SU-DHL-6 (cell line): ENCODE measurements at regions not wholly inside any gene's neighbourhood (a gene's known extent, or its start where the extent isn't known, plus 50 kb on each side); places are given as distances from the start of the nearest gene placed in this dataset.

Experiments
- H2AFZ ChIP-seq: fragments of 200-600 bp; sonication (generic); 2 replicates; pipeline ENCODE4 v1.6.1; 2014; ENCODE audit warnings: low read depth, mild to moderate bottlenecking, moderate library complexity, mixed read lengths, antibody characterized with exemption, low read length; ENCODE audit not compliant: severe bottlenecking
- H3F3A ChIP-seq: fragments of 200-600 bp; shearing (Covaris generic); 2 replicates; pipeline ENCODE4 v1.6.0; 2016; ENCODE audit warnings: antibody characterized with exemption, mild to moderate bottlenecking; ENCODE audit not compliant: insufficient read depth
- H3K27ac ChIP-seq: fragments of 200-600 bp; sonication (generic); 2 replicates; pipeline ENCODE4 v1.5.1; 2016; ENCODE audit warnings: low read depth, mild to moderate bottlenecking, low read length, moderate library complexity, mixed read lengths
- H3K27me3 ChIP-seq: fragments of 200-600 bp; sonication (generic), shearing (Covaris generic); 2 replicates; pipeline ENCODE4 v1.6.0; 2014; ENCODE audit warnings: mild to moderate bottlenecking, low read length
- H3K36me3 ChIP-seq: fragments of 200-600 bp; sonication (generic); 2 replicates; pipeline ENCODE4 v1.6.1; 2014; ENCODE audit warnings: mild to moderate bottlenecking, low read length, mixed read lengths
- H3K4me2 ChIP-seq: fragments of 300-600, 200-600 bp; shearing (Covaris generic), sonication (generic); 2 replicates; pipeline ENCODE4 v1.6.0; 2014; ENCODE audit warnings: low read length, low read depth, mild to moderate bottlenecking; ENCODE audit not compliant: poor library complexity, severe bottlenecking
- H3K4me3 ChIP-seq: fragments of 200-600 bp; sonication (generic); 2 replicates; pipeline ENCODE4 v1.5.1; 2014; ENCODE audit warnings: antibody characterized with exemption, low read length, mild to moderate bottlenecking, mixed read lengths; ENCODE audit not compliant: insufficient read depth, poor library complexity, severe bottlenecking
- H3K79me2 ChIP-seq: fragments of 200-600 bp; sonication (generic); 2 replicates; pipeline ENCODE4 v1.6.1; 2014; ENCODE audit warnings: mild to moderate bottlenecking, low read length, moderate library complexity; ENCODE audit not compliant: insufficient read depth
- H3K9ac ChIP-seq: fragments of 200-600 bp; sonication (generic); 2 replicates; pipeline ENCODE4 v1.7.0; 2014; ENCODE audit warnings: mild to moderate bottlenecking, low read length
- H3K9me2 ChIP-seq: fragments of 200-600 bp; sonication (generic); replicated peaks from 2 replicates; pipeline ENCODE4 v1.6.1; 2014; ENCODE audit warnings: low read length; ENCODE audit not compliant: insufficient read depth
- H3K9me3 ChIP-seq: fragments of 200-600 bp; sonication (generic); 2 replicates; pipeline ENCODE4 v1.6.1; 2014; ENCODE audit warnings: low read length, mixed read lengths; ENCODE audit not compliant: insufficient read depth
- H4K20me1 ChIP-seq: fragments of 200-600 bp; sonication (generic); 2 replicates; pipeline ENCODE4 v1.6.1; 2014; ENCODE audit warnings: low read depth, mild to moderate bottlenecking, antibody characterized with exemption, low read length, moderate library complexity, mixed read lengths
- EZH2phosphoT487 ChIP-seq: fragments of 200-600 bp; sonication (generic), shearing (Covaris generic); conservative IDR thresholded peaks from 2 replicates; pipeline ENCODE4 v1.6.1; 2018; ENCODE audit warnings: mild to moderate bottlenecking, antibody characterized with exemption, low read length, moderate library complexity, mixed read lengths
- TF ChIP-seq, protein P1 (sequence below): fragments of 200-600 bp; sonication (generic); IDR thresholded peaks from one replicate; pipeline ENCODE4 v1.5.1; 2017; ENCODE audit warnings: antibody characterized with exemption, mild to moderate bottlenecking, low read length, moderate library complexity; ENCODE audit not compliant: insufficient read depth, poor library complexity, severe bottlenecking

DNA sequence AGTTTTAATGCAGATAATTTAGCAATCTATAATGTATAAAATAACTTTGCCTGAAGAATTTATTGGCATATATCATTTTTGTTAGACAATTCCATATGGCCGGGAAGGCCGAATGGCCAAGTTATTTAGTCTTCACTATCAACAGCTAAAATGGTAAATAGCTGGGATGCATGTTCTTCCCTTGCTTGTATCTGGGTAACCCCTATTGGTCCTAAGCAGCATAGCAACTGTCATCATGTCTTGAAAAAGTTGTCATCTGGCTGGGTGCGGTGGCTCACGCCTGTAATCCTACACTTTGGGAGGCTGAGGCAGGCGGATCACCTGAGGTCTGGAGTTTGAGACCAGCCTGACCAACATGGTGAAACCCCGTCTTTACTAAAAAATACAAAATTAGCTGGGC, 340.0 kb upstream of the DPYD start:
- no peaks in the 10 kb centered on the region for H3K27me3 ChIP-seq
- H3K9me2 ChIP-seq = no peaks in the 10 kb centered on the region; the same call in 1 of the 2 replicates
- no peaks in the 10 kb centered on the region for H3F3A ChIP-seq
- H3K9me3 ChIP-seq = no peaks in the 10 kb centered on the region
- H4K20me1 ChIP-seq = no peaks in the 10 kb centered on the region
- H3K79me2 ChIP-seq = no peaks in the 10 kb centered on the region
- TF ChIP-seq, protein P1, sequence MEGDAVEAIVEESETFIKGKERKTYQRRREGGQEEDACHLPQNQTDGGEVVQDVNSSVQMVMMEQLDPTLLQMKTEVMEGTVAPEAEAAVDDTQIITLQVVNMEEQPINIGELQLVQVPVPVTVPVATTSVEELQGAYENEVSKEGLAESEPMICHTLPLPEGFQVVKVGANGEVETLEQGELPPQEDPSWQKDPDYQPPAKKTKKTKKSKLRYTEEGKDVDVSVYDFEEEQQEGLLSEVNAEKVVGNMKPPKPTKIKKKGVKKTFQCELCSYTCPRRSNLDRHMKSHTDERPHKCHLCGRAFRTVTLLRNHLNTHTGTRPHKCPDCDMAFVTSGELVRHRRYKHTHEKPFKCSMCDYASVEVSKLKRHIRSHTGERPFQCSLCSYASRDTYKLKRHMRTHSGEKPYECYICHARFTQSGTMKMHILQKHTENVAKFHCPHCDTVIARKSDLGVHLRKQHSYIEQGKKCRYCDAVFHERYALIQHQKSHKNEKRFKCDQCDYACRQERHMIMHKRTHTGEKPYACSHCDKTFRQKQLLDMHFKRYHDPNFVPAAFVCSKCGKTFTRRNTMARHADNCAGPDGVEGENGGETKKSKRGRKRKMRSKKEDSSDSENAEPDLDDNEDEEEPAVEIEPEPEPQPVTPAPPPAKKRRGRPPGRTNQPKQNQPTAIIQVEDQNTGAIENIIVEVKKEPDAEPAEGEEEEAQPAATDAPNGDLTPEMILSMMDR = no peak
- no peak for TF ChIP-seq EZH2phosphoT487
- H3K4me2 ChIP-seq = no peak overlapping the region
- H3K27ac ChIP-seq = no peak overlapping the region
- no peaks in the 10 kb centered on the region for H3K36me3 ChIP-seq
- no peak overlapping the region for H2AFZ ChIP-seq
- H3K9ac ChIP-seq = no peak overlapping the region
- H3K4me3 ChIP-seq = no peak overlapping the region

DNA sequence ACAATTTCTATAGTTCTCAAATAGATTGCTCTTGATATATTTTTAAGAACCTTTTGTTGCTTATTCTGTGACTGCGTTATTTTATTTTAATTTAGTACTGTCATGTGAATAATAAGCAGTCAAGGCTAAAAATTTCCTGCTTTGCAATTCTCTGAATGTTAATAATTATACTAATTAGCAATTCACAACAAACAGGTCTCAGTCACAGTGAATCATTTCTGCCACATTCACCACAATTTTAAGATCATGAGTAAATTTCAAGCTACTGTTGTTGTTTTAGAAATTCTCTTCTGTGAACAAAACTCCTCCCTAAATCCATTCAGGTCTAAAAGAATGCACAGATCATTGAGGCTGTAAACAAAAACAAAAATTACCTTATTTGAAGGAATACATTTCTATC, 339.6 kb upstream of the DPYD start:
- H3K4me3 ChIP-seq = no peak overlapping the region
- no peak overlapping the region for H3K4me2 ChIP-seq
- H2AFZ ChIP-seq = no peak overlapping the region
- H3K9ac ChIP-seq = no peak overlapping the region
- H4K20me1 ChIP-seq = no peaks in the 10 kb centered on the region
- H3K27me3 ChIP-seq = no peaks in the 10 kb centered on the region
- H3K9me3 ChIP-seq = no peaks in the 10 kb centered on the region
- H3F3A ChIP-seq = no peaks in the 10 kb centered on the region
- no peaks in the 10 kb centered on the region for H3K36me3 ChIP-seq
- no peaks in the 10 kb centered on the region; the same call in 1 of the 2 replicates for H3K9me2 ChIP-seq
- H3K79me2 ChIP-seq = no peaks in the 10 kb centered on the region
- H3K27ac ChIP-seq = no peak overlapping the region
- TF ChIP-seq, protein P1 = no peak
- TF ChIP-seq EZH2phosphoT487 = no peak

DNA sequence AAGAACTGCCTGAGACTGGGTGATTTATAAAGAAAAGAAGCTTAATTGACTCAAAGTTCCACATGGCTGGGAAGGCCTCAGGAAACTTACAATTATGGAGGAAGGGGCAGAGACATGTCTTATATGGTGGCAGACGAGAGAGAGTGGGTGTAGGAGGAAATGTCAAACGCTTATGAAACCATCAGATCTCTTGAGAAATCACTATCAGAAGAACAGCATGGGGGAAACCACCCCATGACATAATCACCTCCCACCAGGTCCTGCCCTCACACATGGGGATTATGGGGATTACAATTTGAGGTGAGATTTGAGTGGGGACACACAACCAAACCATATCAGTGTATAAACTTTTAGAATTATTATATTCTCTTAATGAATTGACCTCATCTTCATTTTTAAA, 335.9 kb upstream of the DPYD start:
- TF ChIP-seq EZH2phosphoT487 = no peak
- TF ChIP-seq, protein P1 = no peak
- no peaks in the 10 kb centered on the region for H3K27me3 ChIP-seq
- no peaks in the 10 kb centered on the region for H4K20me1 ChIP-seq
- no peaks in the 10 kb centered on the region for H3F3A ChIP-seq
- no peaks in the 10 kb centered on the region for H3K36me3 ChIP-seq
- H3K9me2 ChIP-seq = no peaks in the 10 kb centered on the region
- H2AFZ ChIP-seq = no peak overlapping the region
- H3K79me2 ChIP-seq = no peaks in the 10 kb centered on the region
- H3K4me2 ChIP-seq = no peak overlapping the region
- H3K4me3 ChIP-seq = no peak overlapping the region
- no peak overlapping the region for H3K9ac ChIP-seq
- no peak overlapping the region for H3K27ac ChIP-seq
- H3K9me3 ChIP-seq = no peaks in the 10 kb centered on the region
